IMR-90 (cell line): ENCODE measurements at regions not wholly inside any gene's neighbourhood (a gene's known extent, or its start where the extent isn't known, plus 50 kb on each side); places are given as distances from the start of the nearest gene placed in this dataset.

ENCODE experiments used
- ATAC-seq: fragments of 200-7000 bp; cut with Tn5 transposase; 2 replicates; pipeline ENCODE4 v1.9.1; 2020; ENCODE audit warnings: low read depth, mild to moderate bottlenecking, moderate library complexity
- BruUV-seq: library from RNA; stranded (reverse); fragments of 400-500 nt; replicated peaks from 2 replicates; lab custom pipeline; 2021; lab: Mats Ljungman, UMichigan
- CTCF ChIA-PET: fragments of 300-600 bp; formaldehyde crosslinking; extraction: SDS; loops from one replicate; lab custom pipeline; 2021; ENCODE audit warnings: antibody characterized with exemption; lab: Yijun Ruan, JAX
- POLR2A ChIA-PET: fragments of 300-600 bp; sonication (Branson Sonifier 250); formaldehyde crosslinking; loops from one replicate; lab custom pipeline; 2022; ENCODE audit warnings: antibody characterized with exemption; ENCODE audit not compliant: unreplicated experiment; lab: Charles Lee
- DNase-seq: peaks from one replicate; pipeline ENCODE4 v3.0.0; 2013
- H2AFZ ChIP-seq: replicated peaks from 2 replicates; pipeline ENCODE3; 2013; ENCODE audit warnings: low read length, mild to moderate bottlenecking; ENCODE audit not compliant: poor library complexity
- H2AK5ac ChIP-seq: 2 replicates; pipeline ENCODE4 v1.6.1; 2013; ENCODE audit warnings: low read depth, low read length, inconsistent platforms
- H2AK9ac ChIP-seq: replicated peaks from 2 replicates; pipeline ENCODE3; 2013; ENCODE audit warnings: mild to moderate bottlenecking, low read depth, low read length, moderate library complexity; ENCODE audit not compliant: poor library complexity
- H2BK120ac ChIP-seq: 2 replicates; pipeline ENCODE4 v1.6.1; 2013; ENCODE audit warnings: low read depth, low read length, inconsistent platforms
- H2BK15ac ChIP-seq: 3 replicates; pipeline ENCODE4 v1.6.1; 2013; ENCODE audit warnings: low read depth, low read length, inconsistent platforms
- H2BK20ac ChIP-seq: 2 replicates; pipeline ENCODE4 v1.6.1; 2013; ENCODE audit warnings: low read depth, mild to moderate bottlenecking, inconsistent platforms, low read length, moderate library complexity
- H2BK5ac ChIP-seq: 2 replicates; pipeline ENCODE4 v1.6.1; 2013; ENCODE audit warnings: mild to moderate bottlenecking, low read depth, low read length, inconsistent platforms; ENCODE audit not compliant: poor library complexity, severe bottlenecking
- H3K14ac ChIP-seq: replicated peaks from 2 replicates; pipeline ENCODE4 v1.6.1; 2013; ENCODE audit warnings: low read depth, low read length, inconsistent platforms
- H3K18ac ChIP-seq: 2 replicates; pipeline ENCODE4 v1.6.1; 2013; ENCODE audit warnings: low read depth, low read length, control low read depth
- H3K23ac ChIP-seq: 2 replicates; pipeline ENCODE4 v1.6.1; 2013; ENCODE audit warnings: low read depth, low read length, inconsistent platforms
- H3K27ac ChIP-seq: 2 replicates; pipeline ENCODE4 v1.5.1; 2013; ENCODE audit warnings: mild to moderate bottlenecking, control low read depth, low read length; ENCODE audit not compliant: insufficient read depth
- H3K27me3 ChIP-seq: 2 replicates; pipeline ENCODE4 v1.6.1; 2013; ENCODE audit warnings: low read length; ENCODE audit not compliant: control insufficient read depth, insufficient read depth
- H3K36me3 ChIP-seq: 2 replicates; pipeline ENCODE4 v1.6.1; 2013; ENCODE audit warnings: low read length, mixed read lengths; ENCODE audit not compliant: control insufficient read depth, insufficient read depth
- H3K4ac ChIP-seq: 2 replicates; pipeline ENCODE4 v1.6.1; 2013; ENCODE audit warnings: low read depth, low read length, inconsistent platforms
- H3K4me1 ChIP-seq: 2 replicates; pipeline ENCODE4 v1.6.1; 2013; ENCODE audit warnings: low read length, mixed read lengths; ENCODE audit not compliant: control insufficient read depth, insufficient read depth
- H3K4me2 ChIP-seq: 2 replicates; pipeline ENCODE4 v1.6.1; 2013; ENCODE audit warnings: low read depth, mild to moderate bottlenecking, control low read depth, low read length, moderate library complexity
- H3K4me3 ChIP-seq: 2 replicates; pipeline ENCODE4 v1.5.1; 2013; ENCODE audit warnings: low read depth, mild to moderate bottlenecking, control low read depth, low read length, moderate library complexity; ENCODE audit not compliant: insufficient read depth
- H3K56ac ChIP-seq: 2 replicates; pipeline ENCODE4 v1.6.1; 2013; ENCODE audit warnings: low read length, inconsistent platforms; ENCODE audit not compliant: insufficient read depth; ENCODE audit errors: extremely low read depth
- H3K79me1 ChIP-seq, 2 experiments: 2 replicates each; pipeline ENCODE4 v1.6.1; 2013; ENCODE audit warnings: low read length in 2 of 2, inconsistent platforms in 1 of 2, low read depth in 1 of 2
- H3K9ac ChIP-seq: 2 replicates; pipeline ENCODE4 v1.6.1; 2013; ENCODE audit warnings: low read depth, low read length, control low read depth
- H3K9me1 ChIP-seq: 2 replicates; pipeline ENCODE4 v1.6.1; 2013; ENCODE audit warnings: low read length, inconsistent platforms; ENCODE audit not compliant: insufficient read depth
- H3K9me3 ChIP-seq: 2 replicates; pipeline ENCODE4 v1.6.1; 2013; ENCODE audit warnings: low read length; ENCODE audit not compliant: control insufficient read depth, insufficient read depth
- H4K20me1 ChIP-seq: 2 replicates; pipeline ENCODE4 v1.6.1; 2013; ENCODE audit warnings: low read length, inconsistent platforms; ENCODE audit not compliant: insufficient read depth
- H4K5ac ChIP-seq: 2 replicates; pipeline ENCODE4 v1.6.1; 2013; ENCODE audit warnings: mild to moderate bottlenecking, low read depth, low read length, control low read depth
- H4K8ac ChIP-seq, 2 experiments: 2 replicates each; pipeline ENCODE4 v1.6.1; 2013; ENCODE audit warnings: low read depth in 2 of 2, low read length in 2 of 2, control low read depth in 1 of 2, inconsistent platforms in 1 of 2
- H4K91ac ChIP-seq: 2 replicates; pipeline ENCODE4 v1.6.1; 2013; ENCODE audit warnings: low read depth, low read length, inconsistent platforms; ENCODE audit not compliant: insufficient read depth
- BHLHE40 ChIP-seq: fragments of 150-350 bp; IDR thresholded peaks from 2 replicates; pipeline ENCODE4 v1.6.1; 2016; ENCODE audit warnings: mild to moderate bottlenecking, low read depth, low read length
- CEBPB ChIP-seq: IDR thresholded peaks from 2 replicates; pipeline ENCODE4 v1.6.1; 2012; ENCODE audit warnings: low read depth, low read length, improper control_type of control experiment
- MAFK ChIP-seq: IDR thresholded peaks from 2 replicates; pipeline ENCODE4 v1.6.1; 2012; ENCODE audit warnings: low read depth, low read length, improper control_type of control experiment
- MAZ ChIP-seq: IDR thresholded peaks from 2 replicates; pipeline ENCODE4 v1.6.1; 2012; ENCODE audit warnings: low read depth, mild to moderate bottlenecking, low read length, improper control_type of control experiment, moderate library complexity, borderline replicate concordance
- MXI1 ChIP-seq: IDR thresholded peaks from 2 replicates; pipeline ENCODE4 v1.6.1; 2012; ENCODE audit warnings: low read depth, mild to moderate bottlenecking, low read length, moderate library complexity, borderline replicate concordance
- POLR2A ChIP-seq: IDR thresholded peaks from 2 replicates; pipeline ENCODE4 v1.6.1; 2012; ENCODE audit warnings: mild to moderate bottlenecking, low read depth, low read length
- RAD21 ChIP-seq: IDR thresholded peaks from 2 replicates; pipeline ENCODE4 v1.6.1; 2012; ENCODE audit warnings: low read length, improper control_type of control experiment
- RCOR1 ChIP-seq: IDR thresholded peaks from 2 replicates; pipeline ENCODE4 v1.6.1; 2012; ENCODE audit warnings: mild to moderate bottlenecking, low read length, improper control_type of control experiment; ENCODE audit not compliant: insufficient replicate concordance
- RFX5 ChIP-seq: IDR thresholded peaks from 2 replicates; pipeline ENCODE4 v1.8.0; 2012; ENCODE audit warnings: low read depth, mild to moderate bottlenecking, low read length, moderate library complexity
- SMC3 ChIP-seq: fragments of 150-350 bp; IDR thresholded peaks from 2 replicates; pipeline ENCODE4 v1.6.1; 2016; ENCODE audit warnings: low read depth, mild to moderate bottlenecking, antibody characterized with exemption, low read length, moderate library complexity
- WGBS, 2 experiments: methylation state at CpG; one replicate each; pipeline versions ENCODE4 v1.1.5 to v1.1.7; 2013; ENCODE audit warnings: missing lambda C conversion rate in 2 of 2; ENCODE audit not compliant: insufficient read length in 1 of 2; ENCODE audit errors: extremely low coverage in 2 of 2; 5-methylcytosine and 5-hydroxymethylcytosine counted together
- dilution Hi-C: fragments of 300-500 bp; cut with HindIII; formaldehyde crosslinking; loops from one replicate; pipeline ENCODE4 v1.14.3; 2018; ENCODE audit warnings: low sequenced_read_pairs; ENCODE audit not compliant: unreplicated experiment
- in situ Hi-C: fragments of 300-500 bp; cut with MboI; formaldehyde crosslinking; loops from 3 replicates; pipeline ENCODE4 v1.14.3; 2019; ENCODE audit warnings: low sequenced_read_pairs, inconsistent platforms, mixed read lengths
- intact Hi-C: fragments of 100-400 bp; cut with micrococcal nuclease; formaldehyde crosslinking; loops from 2 replicates; pipeline ENCODE4 v1.10.0; 2022
- TF ChIP-seq, protein P1 (sequence below): conservative IDR thresholded peaks from 2 replicates; pipeline ENCODE4 v1.5.1; 2012; ENCODE audit warnings: mild to moderate bottlenecking, low read depth, low read length, improper control_type of control experiment
- TF ChIP-seq, protein P2 (sequence below): fragments of 150-350 bp; IDR thresholded peaks from 2 replicates; pipeline ENCODE4 v1.6.1; 2016; ENCODE audit warnings: low read depth, mild to moderate bottlenecking, low read length, moderate library complexity, borderline replicate concordance

DNA sequence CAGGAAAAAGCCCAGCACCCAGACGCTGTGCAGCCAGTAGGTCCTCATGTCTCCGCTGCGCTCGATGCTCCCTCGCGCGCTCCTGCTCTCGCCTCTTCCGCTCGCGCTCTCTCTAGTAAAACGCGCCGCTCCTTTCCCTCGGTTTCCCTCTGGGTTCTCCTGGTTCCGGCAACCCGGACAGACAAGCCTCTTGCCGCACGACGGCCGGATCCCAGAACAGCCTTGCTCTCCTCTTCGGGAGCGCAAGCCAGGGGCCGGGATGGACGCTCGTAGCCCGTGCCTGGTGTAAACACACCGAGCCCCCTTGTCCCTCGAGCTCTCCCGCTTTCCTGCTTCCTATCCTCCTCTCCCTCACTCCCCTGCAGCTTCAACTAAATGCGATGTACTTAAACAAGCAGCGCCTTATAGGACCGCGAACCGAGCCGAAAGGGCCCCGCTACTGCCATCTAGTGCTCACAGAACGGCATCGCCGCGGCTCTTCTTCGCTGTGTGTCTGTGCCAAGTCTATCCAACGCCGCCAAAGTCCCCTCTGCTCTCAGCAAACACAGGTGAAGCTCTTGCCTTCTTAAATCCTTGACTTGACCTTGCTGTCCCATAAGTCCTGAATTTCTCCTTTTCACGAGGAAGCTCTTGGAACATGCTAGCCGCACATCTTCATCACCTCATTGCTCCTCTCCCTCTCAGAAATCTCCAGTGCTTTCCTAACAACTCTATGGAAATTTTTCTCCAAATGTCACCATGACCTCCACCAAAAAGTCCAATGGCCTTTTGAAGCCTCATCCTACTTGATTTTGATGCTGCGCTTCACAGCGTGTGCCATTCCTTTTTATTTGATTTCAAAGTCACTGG is 1037.2 kb downstream of the IGSF11 start:
- Histone ChIP-seq H3K4me3 (peak overlapping the region; percentile 72), H3K4me2 (peak overlapping the region; percentile 82), H3K27ac (peak overlapping the region; percentile 42), H3K9me3 (no peaks in the 10 kb centered on the region), H2BK15ac (no peak overlapping the region; the same call in 2 of the 3 replicates), H2BK120ac (peak overlapping the region; percentile 71; the same call in 1 of the 2 replicates), H3K36me3 (no peaks in the 10 kb centered on the region), H3K14ac (peak overlapping the region; percentile 75), H3K4me1 (peaks cover 4% of the 10 kb centered on the region; the same call in 1 of the 2 replicates), H3K79me1 (peaks cover 6 to 7% of the 10 kb centered on the region in 2 experiments; a peak in 1 of 4 replicates), H3K18ac (peak overlapping the region; percentile 52), H3K9ac (peak overlapping the region; percentile 53), H3K9me1 (peaks cover 6% of the 10 kb centered on the region; the same call in 1 of the 2 replicates), H2AK9ac (peak overlapping the region; percentile 51), H3K4ac (peak overlapping the region; percentile 68; the same call in 1 of the 2 replicates), H3K27me3 (no peaks in the 10 kb centered on the region), H2AFZ (peak overlapping the region; percentile 89), H3K23ac (peak overlapping the region; percentile 61), H4K8ac (no peak overlapping the region), H2BK5ac (peak overlapping the region; percentile 6), H4K20me1 (no peaks in the 10 kb centered on the region), H3K56ac (0 out of 2 replicates have a peak overlapping the region, but pooled peaks have one; percentile 21), H4K91ac (peak overlapping the region; percentile 66), H4K5ac (no peak overlapping the region), H2BK20ac (0 out of 2 replicates have a peak overlapping the region, but pooled peaks have one; percentile 30), H2AK5ac (0 out of 2 replicates have a peak overlapping the region, but pooled peaks have one; percentile 45)
- 5% methylated on average over 39 of the region's 48 CpGs; no CpG with 5 or more reads in 1 of the 2 experiments for whole genome bisulfite sequencing, 2 experiments
- no TSS peak for BruUV-seq
- intact Hi-C loops, result loop anchor here (1.0 to 10.0 kb wide), 12 partner anchors 133 to 1227 kb away; no protein-coding TSS in a partner anchor
- ChIA-PET POLR2A (no interaction called here), CTCF (interaction anchor here (0.6 to 1.9 kb wide), 11 partner anchors 10 to 336 kb away, joined by 3 to 12 read pairs (median 3); no protein-coding TSS in a partner anchor)
- dilution Hi-C loops, result no loop called here
- in situ Hi-C loops, result loop anchor here (10.0 to 25.0 kb wide), 2 partner anchors 585 to 973 kb away; no protein-coding TSS in a partner anchor
- peak; percentile 86 for DNase-seq
- peak; percentile 84 for ATAC-seq
- TF ChIP-seq SMC3, result peak; percentile 73
- TF ChIP-seq, protein P1, sequence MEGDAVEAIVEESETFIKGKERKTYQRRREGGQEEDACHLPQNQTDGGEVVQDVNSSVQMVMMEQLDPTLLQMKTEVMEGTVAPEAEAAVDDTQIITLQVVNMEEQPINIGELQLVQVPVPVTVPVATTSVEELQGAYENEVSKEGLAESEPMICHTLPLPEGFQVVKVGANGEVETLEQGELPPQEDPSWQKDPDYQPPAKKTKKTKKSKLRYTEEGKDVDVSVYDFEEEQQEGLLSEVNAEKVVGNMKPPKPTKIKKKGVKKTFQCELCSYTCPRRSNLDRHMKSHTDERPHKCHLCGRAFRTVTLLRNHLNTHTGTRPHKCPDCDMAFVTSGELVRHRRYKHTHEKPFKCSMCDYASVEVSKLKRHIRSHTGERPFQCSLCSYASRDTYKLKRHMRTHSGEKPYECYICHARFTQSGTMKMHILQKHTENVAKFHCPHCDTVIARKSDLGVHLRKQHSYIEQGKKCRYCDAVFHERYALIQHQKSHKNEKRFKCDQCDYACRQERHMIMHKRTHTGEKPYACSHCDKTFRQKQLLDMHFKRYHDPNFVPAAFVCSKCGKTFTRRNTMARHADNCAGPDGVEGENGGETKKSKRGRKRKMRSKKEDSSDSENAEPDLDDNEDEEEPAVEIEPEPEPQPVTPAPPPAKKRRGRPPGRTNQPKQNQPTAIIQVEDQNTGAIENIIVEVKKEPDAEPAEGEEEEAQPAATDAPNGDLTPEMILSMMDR, result peak; percentile 86
- TF ChIP-seq POLR2A, result peak; percentile 40; the same call in 1 of the 2 replicates
- no peak for TF ChIP-seq MAZ
- no peak for TF ChIP-seq CEBPB
- no peak for TF ChIP-seq BHLHE40
- TF ChIP-seq RAD21, result peak; percentile 87
- TF ChIP-seq MXI1, result peak; percentile 29; the same call in 1 of the 2 replicates
- no peak for TF ChIP-seq MAFK
- no peak for TF ChIP-seq RCOR1
- no peak for TF ChIP-seq RFX5
- TF ChIP-seq, protein P2, sequence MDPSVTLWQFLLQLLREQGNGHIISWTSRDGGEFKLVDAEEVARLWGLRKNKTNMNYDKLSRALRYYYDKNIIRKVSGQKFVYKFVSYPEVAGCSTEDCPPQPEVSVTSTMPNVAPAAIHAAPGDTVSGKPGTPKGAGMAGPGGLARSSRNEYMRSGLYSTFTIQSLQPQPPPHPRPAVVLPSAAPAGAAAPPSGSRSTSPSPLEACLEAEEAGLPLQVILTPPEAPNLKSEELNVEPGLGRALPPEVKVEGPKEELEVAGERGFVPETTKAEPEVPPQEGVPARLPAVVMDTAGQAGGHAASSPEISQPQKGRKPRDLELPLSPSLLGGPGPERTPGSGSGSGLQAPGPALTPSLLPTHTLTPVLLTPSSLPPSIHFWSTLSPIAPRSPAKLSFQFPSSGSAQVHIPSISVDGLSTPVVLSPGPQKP, result no peak
